Uterus (tissue), 2 donors: ENCODE measurements at regions not wholly inside any gene's neighbourhood (a gene's known extent, or its start where the extent isn't known, plus 50 kb on each side); places are given as distances from the start of the nearest gene placed in this dataset.

ENCODE experiments used
- POLR2A ChIP-seq, 2 donors: fragments of 450-650 bp; IDR thresholded peaks; one replicate each; pipeline ENCODE4 v1.6.1; 2016; ENCODE audit warnings: antibody characterized with exemption in 2 of 2, mild to moderate bottlenecking in 1 of 2, moderate library complexity in 1 of 2
- TF ChIP-seq, protein P1 (sequence below), 4 experiments: fragments of 200-600 bp in 2 of 4; fragments of 450-650 bp in 2 of 4; sonication (generic) in 2 of 4; IDR thresholded peaks; one replicate each; pipeline ENCODE4 v1.5.1; 2016 to 2019; ENCODE audit warnings: antibody characterized with exemption in 4 of 4, mild to moderate bottlenecking in 2 of 4, moderate library complexity in 1 of 4

DNA sequence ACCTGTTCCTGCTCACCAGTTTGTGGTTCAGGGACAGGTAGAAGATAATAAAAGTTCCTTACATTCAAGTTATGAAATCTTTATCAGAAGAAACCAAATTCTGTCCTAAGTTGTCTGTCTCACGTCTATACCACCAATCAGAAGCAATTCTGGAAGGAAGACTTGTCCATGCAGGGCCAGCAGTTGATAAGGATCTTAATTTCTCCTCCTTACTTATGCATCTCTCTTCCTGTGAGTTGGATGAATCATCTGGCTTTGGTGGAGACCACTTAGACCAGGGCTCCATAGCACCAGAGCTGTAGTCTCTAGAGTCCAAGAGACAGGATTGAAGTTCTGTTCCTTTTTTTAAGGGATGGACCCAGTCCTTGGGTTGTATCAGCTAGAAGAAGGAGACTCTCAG lies 106.5 kb downstream of the APOB start:
- TF ChIP-seq, protein P1, sequence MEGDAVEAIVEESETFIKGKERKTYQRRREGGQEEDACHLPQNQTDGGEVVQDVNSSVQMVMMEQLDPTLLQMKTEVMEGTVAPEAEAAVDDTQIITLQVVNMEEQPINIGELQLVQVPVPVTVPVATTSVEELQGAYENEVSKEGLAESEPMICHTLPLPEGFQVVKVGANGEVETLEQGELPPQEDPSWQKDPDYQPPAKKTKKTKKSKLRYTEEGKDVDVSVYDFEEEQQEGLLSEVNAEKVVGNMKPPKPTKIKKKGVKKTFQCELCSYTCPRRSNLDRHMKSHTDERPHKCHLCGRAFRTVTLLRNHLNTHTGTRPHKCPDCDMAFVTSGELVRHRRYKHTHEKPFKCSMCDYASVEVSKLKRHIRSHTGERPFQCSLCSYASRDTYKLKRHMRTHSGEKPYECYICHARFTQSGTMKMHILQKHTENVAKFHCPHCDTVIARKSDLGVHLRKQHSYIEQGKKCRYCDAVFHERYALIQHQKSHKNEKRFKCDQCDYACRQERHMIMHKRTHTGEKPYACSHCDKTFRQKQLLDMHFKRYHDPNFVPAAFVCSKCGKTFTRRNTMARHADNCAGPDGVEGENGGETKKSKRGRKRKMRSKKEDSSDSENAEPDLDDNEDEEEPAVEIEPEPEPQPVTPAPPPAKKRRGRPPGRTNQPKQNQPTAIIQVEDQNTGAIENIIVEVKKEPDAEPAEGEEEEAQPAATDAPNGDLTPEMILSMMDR (IDR thresholded peaks at IDR 0.05) = no peak
- TF ChIP-seq POLR2A (IDR thresholded peaks at IDR 0.05) = no peak
